ENCODE measurements at regions not wholly inside any gene's neighbourhood (a gene's known extent, or its start where the extent isn't known, plus 50 kb on each side); places are given as distances from the start of the nearest gene placed in this dataset.

DNA sequence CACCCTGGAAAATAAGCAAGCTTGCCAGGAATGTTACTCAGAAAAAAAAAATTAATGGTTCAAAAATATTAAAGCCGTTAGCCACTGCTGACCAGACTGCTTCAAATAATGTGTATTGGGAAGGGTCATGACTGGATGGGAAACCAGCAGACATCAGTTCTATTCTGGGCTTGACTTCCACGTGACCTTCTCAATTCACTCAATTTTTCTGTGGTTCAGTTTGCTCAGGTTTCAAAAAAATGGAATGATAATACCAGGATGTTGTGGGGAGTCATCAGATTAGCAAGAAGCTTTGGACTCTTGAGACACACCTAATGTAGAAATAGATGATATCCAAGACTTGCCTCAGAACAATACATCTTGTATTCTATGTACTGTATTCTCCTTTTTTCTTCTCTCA is 541.9 kb upstream of the BOD1L1 start:
- TF ChIP-seq, protein P1, sequence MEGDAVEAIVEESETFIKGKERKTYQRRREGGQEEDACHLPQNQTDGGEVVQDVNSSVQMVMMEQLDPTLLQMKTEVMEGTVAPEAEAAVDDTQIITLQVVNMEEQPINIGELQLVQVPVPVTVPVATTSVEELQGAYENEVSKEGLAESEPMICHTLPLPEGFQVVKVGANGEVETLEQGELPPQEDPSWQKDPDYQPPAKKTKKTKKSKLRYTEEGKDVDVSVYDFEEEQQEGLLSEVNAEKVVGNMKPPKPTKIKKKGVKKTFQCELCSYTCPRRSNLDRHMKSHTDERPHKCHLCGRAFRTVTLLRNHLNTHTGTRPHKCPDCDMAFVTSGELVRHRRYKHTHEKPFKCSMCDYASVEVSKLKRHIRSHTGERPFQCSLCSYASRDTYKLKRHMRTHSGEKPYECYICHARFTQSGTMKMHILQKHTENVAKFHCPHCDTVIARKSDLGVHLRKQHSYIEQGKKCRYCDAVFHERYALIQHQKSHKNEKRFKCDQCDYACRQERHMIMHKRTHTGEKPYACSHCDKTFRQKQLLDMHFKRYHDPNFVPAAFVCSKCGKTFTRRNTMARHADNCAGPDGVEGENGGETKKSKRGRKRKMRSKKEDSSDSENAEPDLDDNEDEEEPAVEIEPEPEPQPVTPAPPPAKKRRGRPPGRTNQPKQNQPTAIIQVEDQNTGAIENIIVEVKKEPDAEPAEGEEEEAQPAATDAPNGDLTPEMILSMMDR (IDR thresholded peaks at IDR 0.05; ENCODE audit: low read length): no peak
- TF ChIP-seq EZH2 (optimal IDR thresholded peaks at IDR 0.05; ENCODE audit: low read depth, low read length): no peak

Measured in MM.1S (cell line).